OCI-LY7 (cell line): ENCODE measurements at regions not wholly inside any gene's neighbourhood (a gene's known extent, or its start where the extent isn't known, plus 50 kb on each side); places are given as distances from the start of the nearest gene placed in this dataset.

Source experiments
- EZH2phosphoT487 ChIP-seq: fragments of 200-600 bp; sonication (generic); IDR thresholded peaks from 2 replicates; pipeline ENCODE4 v1.6.1; 2018; ENCODE audit warnings: low read depth, borderline replicate concordance, mild to moderate bottlenecking, mixed run types, antibody characterized with exemption, low read length, moderate library complexity, mixed read lengths
- TF ChIP-seq, protein P1 (sequence below): fragments of 200-600 bp; sonication (generic); conservative IDR thresholded peaks from 2 replicates; pipeline ENCODE4 v1.5.1; 2014; ENCODE audit warnings: mild to moderate bottlenecking, antibody characterized with exemption, low read length, moderate library complexity, mixed read lengths

DNA sequence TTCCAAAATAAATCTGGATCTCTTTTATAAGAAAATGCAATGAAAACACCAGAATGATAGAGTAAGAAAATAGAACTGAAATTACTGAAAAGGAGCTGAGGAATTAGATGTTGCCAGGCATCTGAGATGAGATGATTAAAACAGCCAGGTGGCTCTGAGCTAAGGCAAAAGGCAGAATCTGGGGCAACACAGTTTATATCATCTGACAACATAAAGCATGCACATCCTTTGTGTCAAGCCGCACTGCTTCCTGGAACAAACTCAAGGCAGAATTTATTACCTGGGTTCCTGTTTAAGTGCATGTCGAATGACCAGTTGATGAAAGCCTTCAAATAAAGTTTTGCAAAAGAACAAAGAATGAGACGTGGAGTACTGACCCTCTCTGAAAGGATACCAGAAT is 247.0 kb downstream of the SNX10 start:
- TF ChIP-seq, protein P1, sequence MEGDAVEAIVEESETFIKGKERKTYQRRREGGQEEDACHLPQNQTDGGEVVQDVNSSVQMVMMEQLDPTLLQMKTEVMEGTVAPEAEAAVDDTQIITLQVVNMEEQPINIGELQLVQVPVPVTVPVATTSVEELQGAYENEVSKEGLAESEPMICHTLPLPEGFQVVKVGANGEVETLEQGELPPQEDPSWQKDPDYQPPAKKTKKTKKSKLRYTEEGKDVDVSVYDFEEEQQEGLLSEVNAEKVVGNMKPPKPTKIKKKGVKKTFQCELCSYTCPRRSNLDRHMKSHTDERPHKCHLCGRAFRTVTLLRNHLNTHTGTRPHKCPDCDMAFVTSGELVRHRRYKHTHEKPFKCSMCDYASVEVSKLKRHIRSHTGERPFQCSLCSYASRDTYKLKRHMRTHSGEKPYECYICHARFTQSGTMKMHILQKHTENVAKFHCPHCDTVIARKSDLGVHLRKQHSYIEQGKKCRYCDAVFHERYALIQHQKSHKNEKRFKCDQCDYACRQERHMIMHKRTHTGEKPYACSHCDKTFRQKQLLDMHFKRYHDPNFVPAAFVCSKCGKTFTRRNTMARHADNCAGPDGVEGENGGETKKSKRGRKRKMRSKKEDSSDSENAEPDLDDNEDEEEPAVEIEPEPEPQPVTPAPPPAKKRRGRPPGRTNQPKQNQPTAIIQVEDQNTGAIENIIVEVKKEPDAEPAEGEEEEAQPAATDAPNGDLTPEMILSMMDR: no peak
- no peak for TF ChIP-seq EZH2phosphoT487
